Activated T-cell treated with anti-CD3 and anti-CD28 coated beads, Interleukin-2, amount 50 U/mL, for 1 hour (primary cell): ENCODE measurements at regions not wholly inside any gene's neighbourhood (a gene's known extent, or its start where the extent isn't known, plus 50 kb on each side); places are given as distances from the start of the nearest gene placed in this dataset.

Source experiments
- DNase-seq: peaks from one replicate; pipeline ENCODE4 v3.0.0-alpha.2; 2020

DNA sequence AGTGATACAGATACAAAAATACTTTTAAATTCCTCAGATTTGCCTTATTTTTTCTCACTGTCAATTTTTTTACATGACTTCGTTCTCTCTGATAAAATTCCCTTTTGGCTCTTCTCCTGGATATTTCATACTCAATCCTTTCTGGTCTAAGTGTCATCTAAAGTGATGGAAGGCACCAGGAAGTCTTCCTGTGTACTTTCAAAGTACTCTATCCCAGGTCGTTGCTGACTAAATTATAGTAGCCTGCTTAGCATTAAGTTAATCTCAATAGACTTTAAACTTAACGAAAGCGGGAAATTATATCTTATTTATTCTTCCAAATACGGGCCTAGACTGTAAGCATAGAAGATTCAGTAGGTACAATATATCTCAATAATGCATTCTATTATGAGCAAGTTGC, 67.8 kb downstream of the CASP12 start:
- no peak for DNase-seq

- no peak for DNase-seq
Observed at GRCh38 chr11:104830080-104830479, 68.2 kb downstream of the CASP12 start.

- DNase-seq: no peak
Observed at GRCh38 chr11:104826772-104827171, 71.5 kb downstream of the CASP12 start.

GRCh38 chr11:104823657-104824056, 74.6 kb downstream of the CASP12 start:
- no peak for DNase-seq

- no peak for DNase-seq
Observed at GRCh38 chr11:104820431-104820830, 77.8 kb downstream of the CASP12 start.

GRCh38 chr11:104819603-104820002, 78.7 kb downstream of the CASP12 start:
- DNase-seq: no peak

- DNase-seq: no peak
Observed at GRCh38 chr11:104819107-104819506, 79.2 kb downstream of the CASP12 start.

DNA sequence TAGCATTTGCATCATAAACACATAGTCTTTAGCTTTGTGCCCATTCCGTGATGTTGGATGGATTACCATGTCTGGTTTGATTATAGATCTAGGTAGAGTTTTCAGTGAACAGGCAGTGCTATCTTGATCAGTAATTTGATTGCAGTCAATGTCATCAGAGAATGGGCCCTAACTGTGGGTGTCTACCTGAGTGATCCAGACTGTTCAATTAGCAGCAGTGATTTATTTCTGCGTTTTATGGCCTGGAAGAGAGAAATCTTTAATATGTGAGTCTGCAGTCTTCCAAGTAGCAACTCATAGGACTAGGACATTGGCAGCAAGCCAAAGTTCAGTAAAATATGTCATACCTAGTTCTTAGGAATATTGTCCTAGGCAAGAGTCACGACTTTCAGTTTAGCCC, 80.3 kb downstream of the CASP12 start:
- no peak for DNase-seq

- no peak for DNase-seq
Observed at GRCh38 chr11:104813532-104813931, 84.7 kb downstream of the CASP12 start.

- no peak for DNase-seq
Observed at GRCh38 chr11:104812103-104812788, 86.0 kb downstream of the CASP12 start.

DNA sequence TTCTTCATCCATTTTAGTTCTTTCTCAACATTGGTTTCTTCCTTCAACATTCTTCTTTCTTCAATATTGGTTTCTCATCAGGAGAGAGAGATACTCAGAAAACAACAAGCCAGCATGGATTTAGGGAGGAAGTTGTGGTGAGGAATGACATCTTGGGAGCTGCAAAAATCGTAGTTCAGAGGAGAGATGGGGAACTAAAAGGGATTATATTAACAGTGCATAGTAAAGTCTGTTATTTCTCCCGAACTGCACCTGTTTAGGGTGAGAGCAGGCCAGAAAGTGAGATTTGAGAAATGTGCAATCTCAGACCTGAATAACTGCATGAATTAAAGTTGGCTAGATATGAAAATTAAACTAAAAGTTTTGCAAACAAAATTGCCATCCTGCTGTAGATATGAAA, 94.5 kb downstream of the CASP12 start:
- DNase-seq: no peak

GRCh38 chr11:104799251-104799650, 99.0 kb downstream of the CASP12 start:
- no peak for DNase-seq

- DNase-seq: no peak
Observed at GRCh38 chr11:104798789-104799188, 99.5 kb downstream of the CASP12 start.

- no peak for DNase-seq
Observed at GRCh38 chr11:104796301-104796700, 102.0 kb downstream of the CASP12 start.

DNA sequence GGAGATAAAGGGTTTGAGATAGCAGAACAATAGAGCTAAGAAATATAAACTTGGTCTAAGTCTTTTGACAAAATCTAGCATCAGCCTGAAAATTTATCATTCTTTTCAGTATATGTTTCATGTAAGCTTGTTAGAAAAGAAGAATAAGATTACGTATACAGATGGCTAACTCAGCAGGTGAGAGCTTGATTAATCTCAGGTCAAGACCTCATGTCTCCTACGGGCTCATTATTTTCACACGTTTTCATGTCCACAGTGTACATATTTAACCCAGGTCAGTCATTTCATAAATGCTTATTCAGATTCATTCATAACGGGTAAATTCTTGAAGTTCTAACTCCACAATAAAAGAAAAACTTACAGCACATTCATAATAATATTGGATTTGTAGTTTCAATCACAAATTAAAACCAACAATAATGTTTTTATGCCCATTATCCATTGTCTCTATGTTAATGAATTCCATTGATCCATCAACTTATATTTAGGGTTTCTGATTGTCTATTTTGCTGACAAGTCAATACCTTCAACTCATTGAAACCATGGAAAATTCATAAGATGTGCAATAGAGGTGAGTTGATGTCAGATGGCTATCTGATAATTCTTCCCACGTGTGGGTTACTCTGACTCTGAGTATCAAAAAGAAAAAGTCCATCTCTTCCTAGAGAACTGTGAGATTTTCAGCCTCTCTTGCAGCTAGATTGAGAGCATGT, 102.6 kb downstream of the CASP12 start:
- DNase-seq: no peak

- DNase-seq: no peak
Observed at GRCh38 chr11:104792861-104793260, 105.4 kb downstream of the CASP12 start.

DNA sequence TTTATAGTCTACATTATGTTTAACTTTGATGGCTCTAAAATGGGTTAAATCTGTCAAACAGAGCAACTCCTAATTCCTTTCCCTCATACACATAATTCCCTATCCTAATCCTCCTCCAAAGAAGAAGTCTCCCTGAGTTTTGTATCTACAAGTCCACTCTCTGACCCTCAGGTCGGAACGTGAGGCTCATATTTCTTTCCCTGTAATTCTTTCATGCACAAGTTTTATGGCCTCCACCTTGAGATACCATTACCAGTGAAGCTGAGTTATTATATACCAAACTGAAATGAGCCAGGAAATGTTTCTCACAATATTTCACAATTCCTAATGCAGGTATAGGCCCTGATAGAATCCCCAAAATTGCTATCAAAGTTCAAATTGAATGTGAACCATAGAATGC, 106.4 kb downstream of the CASP12 start:
- DNase-seq: no peak

DNA sequence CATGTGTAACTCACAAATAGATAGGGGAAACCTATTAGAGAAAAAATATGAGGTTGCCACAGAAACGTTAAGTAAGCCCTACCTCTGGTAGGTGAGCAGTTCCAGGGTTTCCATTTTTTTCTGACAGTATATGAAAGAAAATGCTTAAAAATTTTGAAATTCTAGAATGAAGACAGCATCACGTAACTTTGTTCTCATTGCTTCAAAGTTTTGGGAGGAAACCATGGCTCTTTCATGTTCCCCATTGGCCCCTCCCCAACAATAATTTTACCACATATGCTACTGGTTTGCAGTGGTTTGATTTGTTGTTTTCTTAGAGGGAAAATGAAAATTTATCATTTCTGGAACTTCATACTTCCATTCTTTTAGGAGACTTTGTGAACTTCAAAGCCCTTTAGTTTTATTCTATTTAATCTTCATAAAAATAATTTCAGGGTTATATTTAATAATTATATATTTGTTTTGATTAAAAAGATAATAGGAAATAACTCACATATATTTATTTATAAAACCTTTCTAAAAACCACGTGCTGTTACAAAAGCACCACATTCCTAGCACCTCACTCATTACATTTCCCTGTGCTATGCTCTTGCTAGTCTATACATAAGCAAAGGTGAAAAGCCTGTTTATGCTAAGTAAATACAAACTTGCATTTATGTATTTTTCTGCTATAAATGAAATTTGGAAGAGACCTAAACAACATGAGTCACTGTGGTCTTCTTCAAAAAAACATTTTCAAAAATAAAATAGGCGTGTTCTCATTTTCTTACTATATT, 113.4 kb downstream of the CASP12 start:
- no peak for DNase-seq

- DNase-seq: no peak
Observed at GRCh38 chr11:104783241-104783640, 115.0 kb downstream of the CASP12 start.

DNA sequence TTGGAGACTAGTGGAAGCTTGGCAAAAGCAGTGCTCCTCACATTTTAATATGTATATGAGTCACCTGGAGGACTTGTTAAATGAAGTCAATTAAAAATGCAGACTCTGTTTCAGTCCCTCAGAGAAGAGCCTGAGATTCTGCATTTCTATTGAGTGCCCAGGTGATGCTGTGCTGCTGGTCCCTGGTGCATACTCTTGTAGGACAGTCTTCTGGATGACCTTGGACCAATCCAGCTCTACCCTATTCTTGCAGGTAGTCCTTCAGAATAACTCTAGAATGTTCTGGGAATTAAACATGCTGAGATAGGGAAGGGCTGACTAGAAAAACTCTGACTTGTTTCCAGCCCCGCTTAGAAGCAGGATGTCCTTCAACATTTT, 115.9 kb downstream of the CASP12 start:
- DNase-seq: no peak

- no peak for DNase-seq
Observed at GRCh38 chr11:104781719-104782376, 116.4 kb downstream of the CASP12 start.

DNA sequence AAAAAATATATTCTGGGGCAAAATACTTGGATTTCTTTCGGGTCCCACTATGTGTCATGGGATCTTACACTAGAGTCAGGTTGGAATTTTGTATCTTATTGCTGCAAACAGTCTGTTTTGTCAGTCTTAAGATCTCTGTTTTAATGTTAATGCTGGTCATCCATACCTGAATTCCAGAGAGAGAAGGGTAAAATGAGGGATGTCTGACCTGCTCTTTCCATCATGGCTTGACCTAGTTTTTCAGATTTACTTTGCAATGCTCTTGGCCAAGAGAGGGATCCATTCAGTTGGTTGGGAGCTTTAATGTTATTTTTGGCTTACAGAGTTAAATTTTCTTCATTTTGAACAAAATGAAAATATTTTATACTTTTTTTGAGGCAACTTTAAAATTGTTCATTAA, 117.2 kb downstream of the CASP12 start:
- no peak for DNase-seq

- no peak for DNase-seq
Observed at GRCh38 chr11:104776501-104777170, 121.6 kb downstream of the CASP12 start.
